ENCODE measurements at regions not wholly inside any gene's neighbourhood (a gene's known extent, or its start where the extent isn't known, plus 50 kb on each side); places are given as distances from the start of the nearest gene placed in this dataset.

DNA sequence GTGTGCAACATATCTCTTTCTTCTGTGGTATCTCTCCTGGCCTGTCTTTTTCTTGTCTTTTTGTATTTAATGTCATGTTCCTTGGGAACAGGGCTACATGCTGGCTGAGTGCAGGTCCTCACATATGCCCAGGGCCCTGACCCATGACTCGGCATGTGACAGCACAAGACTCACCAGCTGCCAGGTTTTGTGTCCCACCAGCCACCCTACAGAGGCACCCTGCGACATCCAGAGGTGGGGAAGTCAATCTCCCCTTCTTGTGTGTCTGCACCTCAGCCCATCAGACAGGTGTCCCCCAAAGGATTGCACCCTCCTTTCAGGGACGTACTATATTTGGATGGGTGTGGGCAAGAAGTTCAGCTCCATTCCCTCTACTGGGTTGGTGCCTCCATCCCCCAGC is 576.3 kb downstream of the RNF144B start:
- TF ChIP-seq NFRKB (IDR thresholded peaks at IDR 0.05): no peak
- no peak for TF ChIP-seq SUZ12 (IDR thresholded peaks at IDR 0.05)
- no peak for TF ChIP-seq ZNF384 (IDR thresholded peaks at IDR 0.05)
- no peak for TF ChIP-seq SP1 (IDR thresholded peaks at IDR 0.05)
- no peak for TF ChIP-seq BHLHE40 (IDR thresholded peaks at IDR 0.05; ENCODE audit: borderline replicate concordance)
- TF ChIP-seq L3MBTL2 (conservative IDR thresholded peaks at IDR 0.05): no peak

All from HEK293T (cell line).